Right forelimb (tissue), 1 donor: ENCODE measurements at regions not wholly inside any gene's neighbourhood (a gene's known extent, or its start where the extent isn't known, plus 50 kb on each side); places are given as distances from the start of the nearest gene placed in this dataset.
"Not testable (repeated sequence)": the region's sequence is repeated elsewhere in the genome, so short reads cannot be mapped to it uniquely, and the experiment has no call there.

Source experiments
- DNase-seq: peaks from one replicate; pipeline ENCODE4 v3.0.0-alpha.2; 2018

GRCh38 chr2:39867268-39867667 is 88.2 kb upstream of the THUMPD2 start:
- no peak for DNase-seq

GRCh38 chr2:39865751-39866150 is 86.7 kb upstream of the THUMPD2 start:
- no peak for DNase-seq

GRCh38 chr2:39863672-39864071 is 84.6 kb upstream of the THUMPD2 start:
- not testable (repeated sequence) for DNase-seq

- no peak for DNase-seq
Measured at GRCh38 chr2:39860538-39860937, 81.5 kb upstream of the THUMPD2 start.

- no peak for DNase-seq
Measured at GRCh38 chr2:39858677-39859076, 79.6 kb upstream of the THUMPD2 start.

GRCh38 chr2:39855856-39856255 is 76.8 kb upstream of the THUMPD2 start:
- no peak for DNase-seq

GRCh38 chr2:39854771-39855170 is 75.7 kb upstream of the THUMPD2 start:
- DNase-seq: no peak

- DNase-seq: no peak
Measured at GRCh38 chr2:39852831-39853230, 73.8 kb upstream of the THUMPD2 start.

GRCh38 chr2:39851651-39852110 is 72.6 kb upstream of the THUMPD2 start:
- DNase-seq: no peak

- no peak for DNase-seq
Measured at GRCh38 chr2:39851251-39851650, 72.2 kb upstream of the THUMPD2 start.

- no peak for DNase-seq
Measured at GRCh38 chr2:39849982-39850526, 71.0 kb upstream of the THUMPD2 start.

- DNase-seq: no peak
Measured at GRCh38 chr2:39849064-39849463, 70.0 kb upstream of the THUMPD2 start.

- DNase-seq: no peak
Measured at GRCh38 chr2:39845460-39846146, 66.5 kb upstream of the THUMPD2 start.

- no peak for DNase-seq
Measured at GRCh38 chr2:39839261-39839848, 60.3 kb upstream of the THUMPD2 start.

GRCh38 chr2:39838589-39838988 is 59.5 kb upstream of the THUMPD2 start:
- no peak for DNase-seq

GRCh38 chr2:39837856-39838453 is 58.9 kb upstream of the THUMPD2 start:
- no peak for DNase-seq

GRCh38 chr2:39836638-39837037 is 57.6 kb upstream of the THUMPD2 start:
- DNase-seq: no peak

- DNase-seq: no peak
Measured at GRCh38 chr2:39834426-39834825, 55.4 kb upstream of the THUMPD2 start.

GRCh38 chr2:39830610-39831009 is 51.6 kb upstream of the THUMPD2 start:
- DNase-seq: not testable (repeated sequence)
